ENCODE measurements at regions not wholly inside any gene's neighbourhood (a gene's known extent, or its start where the extent isn't known, plus 50 kb on each side); places are given as distances from the start of the nearest gene placed in this dataset.

GRCh38 chr10:53230651-53231050 is 458.1 kb upstream of the MBL2 start:
- no peaks in the 10 kb centered on the region for H3F3A ChIP-seq (ENCODE audit: insufficient read depth, low read depth)
- no peak overlapping the region for H3K27ac ChIP-seq
- H3K27me3 ChIP-seq (ENCODE audit: insufficient read depth, low read depth): no peaks in the 10 kb centered on the region
- POLR2A ChIA-PET (ENCODE audit: unreplicated experiment): no interaction called here
- no peak overlapping the region for H3K4me3 ChIP-seq
- H2AFZ ChIP-seq: no peak overlapping the region
- intact Hi-C loops (cut with micrococcal nuclease; ENCODE audit: unreplicated experiment): no loop called here
- H3K4me1 ChIP-seq (replicated peaks; ENCODE audit: insufficient read depth): no peaks in the 10 kb centered on the region
- CTCF ChIA-PET: no interaction called here
- H3K79me2 ChIP-seq (ENCODE audit: low read depth): no peaks in the 10 kb centered on the region
- H3K9me3 ChIP-seq (ENCODE audit: insufficient read depth, low read depth): no peaks in the 10 kb centered on the region
- no peaks in the 10 kb centered on the region for H4K20me1 ChIP-seq (ENCODE audit: insufficient read depth)
- TF ChIP-seq EZH2 (IDR thresholded peaks at IDR 0.05; ENCODE audit: low read depth): no peak
- BruUV-seq (replicated peaks): no TSS peak
- no peaks in the 10 kb centered on the region for H3K36me3 ChIP-seq (ENCODE audit: low read depth)
- H3K4me2 ChIP-seq: no peak overlapping the region
- DNase-seq: no peak
- H3K9me2 ChIP-seq (ENCODE audit: insufficient read depth): peaks cover 3% of the 10 kb centered on the region; the same call in 1 of the 2 replicates

GRCh38 chr10:53223851-53224250 is 451.3 kb upstream of the MBL2 start:
- DNase-seq: no peak
- Histone ChIP-seq H3F3A (ENCODE audit: insufficient read depth, low read depth) (no peaks in the 10 kb centered on the region), H4K20me1 (ENCODE audit: insufficient read depth) (no peaks in the 10 kb centered on the region), H3K27ac (no peak overlapping the region), H3K4me3 (no peak overlapping the region), H3K4me1 (replicated peaks; ENCODE audit: insufficient read depth) (no peaks in the 10 kb centered on the region), H3K9me2 (ENCODE audit: insufficient read depth) (no peaks in the 10 kb centered on the region), H3K4me2 (no peak overlapping the region), H3K36me3 (ENCODE audit: low read depth) (no peaks in the 10 kb centered on the region), H2AFZ (no peak overlapping the region), H3K27me3 (ENCODE audit: insufficient read depth, low read depth) (no peaks in the 10 kb centered on the region), H3K9me3 (ENCODE audit: insufficient read depth, low read depth) (no peaks in the 10 kb centered on the region), H3K79me2 (ENCODE audit: low read depth) (no peaks in the 10 kb centered on the region)
- ChIA-PET POLR2A (ENCODE audit: unreplicated experiment) (no interaction called here), CTCF (no interaction called here)
- no TSS peak for BruUV-seq (replicated peaks)
- TF ChIP-seq EZH2 (IDR thresholded peaks at IDR 0.05; ENCODE audit: low read depth): no peak
- TF ChIP-seq CTCF (conservative IDR thresholded peaks at IDR 0.05): no peak
- intact Hi-C loops (cut with micrococcal nuclease; ENCODE audit: unreplicated experiment): no loop called here

GRCh38 chr10:53222806-53223205 is 450.2 kb upstream of the MBL2 start:
- Histone ChIP-seq H3K79me2 (ENCODE audit: low read depth) (no peaks in the 10 kb centered on the region), H3K4me2 (no peak overlapping the region), H3K9me3 (ENCODE audit: insufficient read depth, low read depth) (no peaks in the 10 kb centered on the region), H4K20me1 (ENCODE audit: insufficient read depth) (no peaks in the 10 kb centered on the region), H3K36me3 (ENCODE audit: low read depth) (no peaks in the 10 kb centered on the region), H2AFZ (no peak overlapping the region), H3K9me2 (ENCODE audit: insufficient read depth) (no peaks in the 10 kb centered on the region), H3K27me3 (ENCODE audit: insufficient read depth, low read depth) (no peaks in the 10 kb centered on the region), H3K4me1 (replicated peaks; ENCODE audit: insufficient read depth) (no peaks in the 10 kb centered on the region), H3K27ac (no peak overlapping the region), H3F3A (ENCODE audit: insufficient read depth, low read depth) (no peaks in the 10 kb centered on the region), H3K4me3 (no peak overlapping the region)
- no peak for DNase-seq
- ChIA-PET POLR2A (ENCODE audit: unreplicated experiment) (no interaction called here), CTCF (no interaction called here)
- TF ChIP-seq EZH2 (IDR thresholded peaks at IDR 0.05; ENCODE audit: low read depth) (no peak), CTCF (conservative IDR thresholded peaks at IDR 0.05) (no peak)
- intact Hi-C loops (cut with micrococcal nuclease; ENCODE audit: unreplicated experiment): no loop called here
- no TSS peak for BruUV-seq (replicated peaks)

GRCh38 chr10:53209944-53210611 is 437.5 kb upstream of the MBL2 start:
- no peak overlapping the region for H2AFZ ChIP-seq
- TF ChIP-seq CTCF (conservative IDR thresholded peaks at IDR 0.05) (peak; percentile 76), EZH2 (IDR thresholded peaks at IDR 0.05; ENCODE audit: low read depth) (no peak)
- H3K9me2 ChIP-seq (ENCODE audit: insufficient read depth): no peaks in the 10 kb centered on the region; the same call in 1 of the 2 replicates
- intact Hi-C loops (cut with micrococcal nuclease; ENCODE audit: unreplicated experiment): loop anchor here (1.0 to 10.0 kb wide), 5 partner anchors 326 to 1193 kb away; no protein-coding TSS in a partner anchor
- H3K79me2 ChIP-seq (ENCODE audit: low read depth): no peaks in the 10 kb centered on the region
- DNase-seq: peak in 1 of 2 experiments; percentile 33
- H4K20me1 ChIP-seq (ENCODE audit: insufficient read depth): no peaks in the 10 kb centered on the region
- no TSS peak for BruUV-seq (replicated peaks)
- no peak overlapping the region for H3K27ac ChIP-seq
- no peaks in the 10 kb centered on the region for H3K27me3 ChIP-seq (ENCODE audit: insufficient read depth, low read depth)
- H3K36me3 ChIP-seq (ENCODE audit: low read depth): no peaks in the 10 kb centered on the region
- no peaks in the 10 kb centered on the region for H3K9me3 ChIP-seq (ENCODE audit: insufficient read depth, low read depth)
- H3K4me3 ChIP-seq: no peak overlapping the region
- H3K4me2 ChIP-seq: no peak overlapping the region
- H3F3A ChIP-seq (ENCODE audit: insufficient read depth, low read depth): no peaks in the 10 kb centered on the region
- CTCF ChIA-PET: no interaction called here
- POLR2A ChIA-PET (ENCODE audit: unreplicated experiment): no interaction called here
- no peaks in the 10 kb centered on the region for H3K4me1 ChIP-seq (replicated peaks; ENCODE audit: insufficient read depth)
